ENCODE measurements at regions not wholly inside any gene's neighbourhood (a gene's known extent, or its start where the extent isn't known, plus 50 kb on each side); places are given as distances from the start of the nearest gene placed in this dataset.

GRCh38 chr6:44708208-44708607 lies 320.7 kb downstream of the CDC5L start:
- Histone ChIP-seq H3K4me1 (ENCODE audit: insufficient read depth, low read length) (no peaks in the 10 kb centered on the region), H3K4me3 (ENCODE audit: low read depth in 1 of 2, low read length in 2 of 2) (no peak overlapping the region), H3K9ac (ENCODE audit: low read depth, low read length) (no peak overlapping the region), H3K9me3 (ENCODE audit: insufficient read depth, low read length, severe bottlenecking) (no peaks in the 10 kb centered on the region), H3K79me2 (ENCODE audit: insufficient read depth, low read length) (no peaks in the 10 kb centered on the region), H3K36me3 (ENCODE audit: insufficient read depth, low read length) (no peaks in the 10 kb centered on the region), H4K20me1 (ENCODE audit: insufficient read depth, low read length) (no peaks in the 10 kb centered on the region), H3K27me3 (ENCODE audit: insufficient read depth, low read length, poor library complexity) (no peaks in the 10 kb centered on the region), H3K4me2 (ENCODE audit: insufficient read depth, low read length) (no peak overlapping the region), H3K27ac (ENCODE audit: low read length) (no peak overlapping the region), H2AFZ (ENCODE audit: low read depth, low read length) (no peak overlapping the region)
- ATAC-seq (ENCODE audit: insufficient read depth, low read depth) (no peak), DNase-seq (no peak)
- no peak for TF ChIP-seq CTCF (IDR thresholded peaks at IDR 0.05; ENCODE audit: borderline replicate concordance, extremely low read depth, low read length, poor library complexity, severe bottlenecking)
- no peak for TF ChIP-seq EZH2 (IDR thresholded peaks at IDR 0.05; ENCODE audit: borderline replicate concordance, low read depth, low read length, severe bottlenecking)

- H3K27ac ChIP-seq (ENCODE audit: low read length) = no peak overlapping the region
- no peak overlapping the region for H3K4me2 ChIP-seq (ENCODE audit: insufficient read depth, low read length)
- TF ChIP-seq EZH2 (IDR thresholded peaks at IDR 0.05; ENCODE audit: borderline replicate concordance, low read depth, low read length, severe bottlenecking) (no peak), CTCF (IDR thresholded peaks at IDR 0.05; ENCODE audit: borderline replicate concordance, extremely low read depth, low read length, poor library complexity, severe bottlenecking) (no peak)
- ATAC-seq (ENCODE audit: insufficient read depth, low read depth) (no peak), DNase-seq (no peak)
- no peak overlapping the region for H2AFZ ChIP-seq (ENCODE audit: low read depth, low read length)
- H3K4me1 ChIP-seq (ENCODE audit: insufficient read depth, low read length) = no peaks in the 10 kb centered on the region
- no peaks in the 10 kb centered on the region for H3K36me3 ChIP-seq (ENCODE audit: insufficient read depth, low read length)
- H3K9ac ChIP-seq (ENCODE audit: low read depth, low read length) = no peak overlapping the region
- no peaks in the 10 kb centered on the region for H3K27me3 ChIP-seq (ENCODE audit: insufficient read depth, low read length, poor library complexity)
- H4K20me1 ChIP-seq (ENCODE audit: insufficient read depth, low read length) = no peaks in the 10 kb centered on the region
- no peaks in the 10 kb centered on the region for H3K9me3 ChIP-seq (ENCODE audit: insufficient read depth, low read length, severe bottlenecking)
- H3K4me3 ChIP-seq (ENCODE audit: low read depth in 1 of 2, low read length in 2 of 2) = no peak overlapping the region
- H3K79me2 ChIP-seq (ENCODE audit: insufficient read depth, low read length) = no peaks in the 10 kb centered on the region
Measured at GRCh38 chr6:44712353-44713111, 325.0 kb downstream of the CDC5L start.

GRCh38 chr6:44715188-44715587 lies 327.7 kb downstream of the CDC5L start:
- no peaks in the 10 kb centered on the region for H3K27me3 ChIP-seq (ENCODE audit: insufficient read depth, low read length, poor library complexity)
- H3K79me2 ChIP-seq (ENCODE audit: insufficient read depth, low read length) = no peaks in the 10 kb centered on the region
- no peak for DNase-seq

More at GRCh38 chr6:44715188-44715587, 327.7 kb downstream of the CDC5L start:
- no peaks in the 10 kb centered on the region for H3K9me3 ChIP-seq (ENCODE audit: insufficient read depth, low read length, severe bottlenecking)
- H3K4me3 ChIP-seq (ENCODE audit: low read depth in 1 of 2, low read length in 2 of 2) = no peak overlapping the region
- no peak overlapping the region for H3K27ac ChIP-seq (ENCODE audit: low read length)
- no peak overlapping the region for H2AFZ ChIP-seq (ENCODE audit: low read depth, low read length)
- no peak overlapping the region for H3K4me2 ChIP-seq (ENCODE audit: insufficient read depth, low read length)
- no peak overlapping the region for H3K9ac ChIP-seq (ENCODE audit: low read depth, low read length)
- no peaks in the 10 kb centered on the region for H4K20me1 ChIP-seq (ENCODE audit: insufficient read depth, low read length)
- H3K4me1 ChIP-seq (ENCODE audit: insufficient read depth, low read length) = no peaks in the 10 kb centered on the region
- TF ChIP-seq CTCF (IDR thresholded peaks at IDR 0.05; ENCODE audit: borderline replicate concordance, extremely low read depth, low read length, poor library complexity, severe bottlenecking) = no peak
- TF ChIP-seq EZH2 (IDR thresholded peaks at IDR 0.05; ENCODE audit: borderline replicate concordance, low read depth, low read length, severe bottlenecking) = no peak
- no peak for ATAC-seq (ENCODE audit: insufficient read depth, low read depth)
- no peaks in the 10 kb centered on the region for H3K36me3 ChIP-seq (ENCODE audit: insufficient read depth, low read length)
